Upper lobe of left lung (tissue), 6 donors: ENCODE measurements at regions not wholly inside any gene's neighbourhood (a gene's known extent, or its start where the extent isn't known, plus 50 kb on each side); places are given as distances from the start of the nearest gene placed in this dataset.

Experiments
- ATAC-seq, 2 donors: fragments of 200-7000 bp; cut with Tn5 transposase; one replicate each; pipeline ENCODE4 v1.9.1; 2022; ENCODE audit warnings: mild to moderate bottlenecking in 2 of 2, moderate library complexity in 2 of 2; ENCODE audit not compliant: low FRiP score in 2 of 2
- DNase-seq, 2 donors: peaks; one replicate each; pipeline ENCODE4 v3.0.0-alpha.2; 2019 to 2020
- H3K27ac ChIP-seq, 4 donors: fragments of 200-600 bp; sonication (generic); one replicate each; pipeline ENCODE4 v1.5.1; 2016 to 2019
- H3K27me3 ChIP-seq, 4 donors: fragments of 200-600 bp; sonication (generic); one replicate each; pipeline ENCODE4 v1.5.1; 2017 to 2019
- H3K36me3 ChIP-seq, 4 donors: fragments of 200-600 bp; sonication (generic); one replicate each; pipeline ENCODE4 v1.5.1; 2016 to 2019
- H3K4me1 ChIP-seq, 4 donors: fragments of 200-600 bp; sonication (generic); one replicate each; pipeline ENCODE4 v1.5.1; 2018 to 2019
- H3K4me3 ChIP-seq, 4 donors: fragments of 200-600 bp; sonication (generic); one replicate each; pipeline ENCODE4 v1.5.1; 2017 to 2019; ENCODE audit warnings: mild to moderate bottlenecking in 2 of 4, moderate library complexity in 1 of 4
- H3K9me3 ChIP-seq, 4 donors: fragments of 200-600 bp; sonication (generic); one replicate each; pipeline ENCODE4 v1.5.1; 2018 to 2019
- CTCF ChIP-seq, 6 experiments: fragments of 450-650 bp in 4 of 6; fragments of 200-600 bp in 2 of 6; sonication (generic) in 2 of 6; IDR thresholded peaks; one replicate each; pipeline ENCODE4 v1.5.1; 2016 to 2019; ENCODE audit warnings: antibody characterized with exemption in 6 of 6
- EP300 ChIP-seq, 4 donors: sonication (generic); formaldehyde crosslinking; IDR thresholded peaks; one replicate each; pipeline ENCODE4 v1.5.1; 2017; ENCODE audit warnings: antibody characterized with exemption in 4 of 4, control low read depth in 2 of 4
- POLR2A ChIP-seq, 4 donors: fragments of 450-650 bp; IDR thresholded peaks; one replicate each; pipeline ENCODE4 v1.5.1; 2016 to 2017; ENCODE audit warnings: antibody characterized with exemption in 4 of 4, mild to moderate bottlenecking in 2 of 4
- POLR2AphosphoS5 ChIP-seq, 2 donors: sonication (generic); formaldehyde crosslinking; IDR thresholded peaks; one replicate each; pipeline ENCODE4 v1.5.1; 2017; ENCODE audit warnings: antibody characterized with exemption in 2 of 2
- WGBS, 2 donors: methylation state at CpG; one replicate each; pipeline ENCODE4 v1.1.5; 2017 to 2018; 5-methylcytosine and 5-hydroxymethylcytosine counted together
- donor health status: DM: no; HTN: no; CAD: no; lungs with moderate emphysema.
- donor health status: DM: no; HTN: yes; CAD: no; lungs with severe emphysema.

- no peak for ATAC-seq
- 64 to 75% methylated on average over 4 of the region's 4 CpGs for WGBS, 2 donors
Measured at GRCh38 chr3:154013736-154014135, 107.5 kb upstream of the ARHGEF26 start.

GRCh38 chr3:154015307-154015706, 105.9 kb upstream of the ARHGEF26 start:
- Histone ChIP-seq H3K4me1 (no peaks in the 10 kb centered on the region), H3K9me3 (no peaks in the 10 kb centered on the region), H3K4me3 (no peak overlapping the region), H3K27ac (no peak overlapping the region), H3K36me3 (no peaks in the 10 kb centered on the region), H3K27me3 (no peaks in the 10 kb centered on the region)
- ATAC-seq (no peak), DNase-seq (no peak)
- TF ChIP-seq EP300 (IDR thresholded peaks at IDR 0.05) (no peak), CTCF (IDR thresholded peaks at IDR 0.05) (no peak), POLR2A (IDR thresholded peaks at IDR 0.05) (no peak), POLR2AphosphoS5 (IDR thresholded peaks at IDR 0.05) (no peak)
- 65% methylated on average over 4 of the region's 4 CpGs for WGBS, 2 donors

More at GRCh38 chr3:154013736-154014135, 107.5 kb upstream of the ARHGEF26 start:
- no peak for DNase-seq
- TF ChIP-seq POLR2AphosphoS5 (IDR thresholded peaks at IDR 0.05) (no peak), POLR2A (IDR thresholded peaks at IDR 0.05) (no peak), EP300 (IDR thresholded peaks at IDR 0.05) (no peak), CTCF (IDR thresholded peaks at IDR 0.05) (no peak)
- Histone ChIP-seq H3K36me3 (no peaks in the 10 kb centered on the region), H3K4me1 (no peaks in the 10 kb centered on the region), H3K9me3 (no peaks in the 10 kb centered on the region), H3K4me3 (no peak overlapping the region), H3K27ac (no peak overlapping the region), H3K27me3 (no peaks in the 10 kb centered on the region)

GRCh38 chr3:154018100-154018696, 103.0 kb upstream of the ARHGEF26 start:
- 60 to 61% methylated on average over 3 of the region's 3 CpGs for WGBS, 2 donors

GRCh38 chr3:154022606-154023005, 98.6 kb upstream of the ARHGEF26 start:
- DNase-seq (no peak), ATAC-seq (no peak)
- H3K9me3 ChIP-seq = no peaks in the 10 kb centered on the region
- H3K27ac ChIP-seq = no peak overlapping the region
- TF ChIP-seq POLR2A (IDR thresholded peaks at IDR 0.05) (no peak), POLR2AphosphoS5 (IDR thresholded peaks at IDR 0.05) (no peak), CTCF (IDR thresholded peaks at IDR 0.05) (no peak), EP300 (IDR thresholded peaks at IDR 0.05) (no peak)
- H3K36me3 ChIP-seq = no peaks in the 10 kb centered on the region
- H3K4me1 ChIP-seq = no peaks in the 10 kb centered on the region
- H3K4me3 ChIP-seq = no peak overlapping the region
- no peaks in the 10 kb centered on the region for H3K27me3 ChIP-seq
- WGBS, 2 donors = 11 to 28% methylated on average over 1 of the region's 1 CpG

More at GRCh38 chr3:154018100-154018696, 103.0 kb upstream of the ARHGEF26 start:
- H3K9me3 ChIP-seq = no peaks in the 10 kb centered on the region
- peak in 1 of 6 experiments; percentile 6 for TF ChIP-seq CTCF (IDR thresholded peaks at IDR 0.05)
- TF ChIP-seq EP300 (IDR thresholded peaks at IDR 0.05) = no peak
- no peak for TF ChIP-seq POLR2AphosphoS5 (IDR thresholded peaks at IDR 0.05)
- TF ChIP-seq POLR2A (IDR thresholded peaks at IDR 0.05) = no peak
- H3K27me3 ChIP-seq = no peaks in the 10 kb centered on the region
- H3K36me3 ChIP-seq = no peaks in the 10 kb centered on the region
- H3K4me1 ChIP-seq = no peaks in the 10 kb centered on the region
- H3K27ac ChIP-seq = no peak overlapping the region
- H3K4me3 ChIP-seq = no peak overlapping the region
- DNase-seq (no peak), ATAC-seq (no peak)

- ATAC-seq = no peak
- Histone ChIP-seq H3K4me1 (no peaks in the 10 kb centered on the region), H3K9me3 (no peaks in the 10 kb centered on the region), H3K27me3 (no peaks in the 10 kb centered on the region), H3K4me3 (no peak overlapping the region), H3K36me3 (no peaks in the 10 kb centered on the region), H3K27ac (no peak overlapping the region)
- DNase-seq = no peak
- TF ChIP-seq POLR2AphosphoS5 (IDR thresholded peaks at IDR 0.05) = no peak
Measured at GRCh38 chr3:154023148-154023547, 98.0 kb upstream of the ARHGEF26 start.
